HEK293 (cell line): ENCODE measurements at regions not wholly inside any gene's neighbourhood (a gene's known extent, or its start where the extent isn't known, plus 50 kb on each side); places are given as distances from the start of the nearest gene placed in this dataset.

ENCODE experiments used
- CTCF ChIA-PET: fragments of 350-600 bp; formaldehyde crosslinking; extraction: SDS; loops from one replicate; lab custom pipeline; 2021; ENCODE audit warnings: antibody characterized with exemption; lab: Yijun Ruan, JAX
- POLR2A ChIA-PET: fragments of 300-600 bp; formaldehyde crosslinking; extraction: SDS; loops from one replicate; lab custom pipeline; 2020; ENCODE audit warnings: antibody characterized with exemption, inconsistent platforms; lab: Yijun Ruan, JAX
- H3K27ac ChIP-seq: fragments of 200-500 bp; sonication (Bioruptor generic); 2 replicates; pipeline ENCODE4 v1.5.1; 2014; ENCODE audit warnings: low read depth, low read length, control low read depth, inconsistent platforms; ENCODE audit errors: extremely low read depth
- H3K36me3 ChIP-seq, 2 experiments: fragments of 200-500 bp in 1 of 2; sonication (Bioruptor generic) in 1 of 2; 1 replicate in 1 of 2; 2 replicates in 1 of 2; pipeline ENCODE4 v1.5.1; 2014 to 2017; ENCODE audit warnings: inconsistent platforms in 2 of 2, low read length in 2 of 2; ENCODE audit not compliant: control insufficient read depth in 2 of 2, insufficient read depth in 1 of 2
- H3K4me1 ChIP-seq: fragments of 200-500 bp; sonication (Bioruptor generic); 2 replicates; pipeline ENCODE4 v1.5.1; 2014; ENCODE audit warnings: mild to moderate bottlenecking, low read length, inconsistent platforms; ENCODE audit not compliant: control insufficient read depth, insufficient read depth
- H3K4me3 ChIP-seq: 2 replicates; pipeline ENCODE4 v1.5.1; 2011; ENCODE audit warnings: low read depth, mild to moderate bottlenecking, control low read depth, low read length, moderate library complexity
- H3K9me3 ChIP-seq: fragments of 200-500 bp; sonication (Bioruptor generic); 2 replicates; pipeline ENCODE4 v1.5.1; 2014; ENCODE audit warnings: low read depth, low read length, inconsistent platforms; ENCODE audit not compliant: control insufficient read depth, insufficient read depth
- HOXC10 ChIP-seq: sonication (generic); formaldehyde crosslinking; IDR thresholded peaks from 2 replicates; pipeline ENCODE4 v1.8.1; 2023; ENCODE audit warnings: mild to moderate bottlenecking, missing genetic modification reagents
- MZF1 ChIP-seq: fragments of 450-650 bp; formaldehyde crosslinking; IDR thresholded peaks from 2 replicates; pipeline ENCODE4 v1.5.1; 2017; ENCODE audit warnings: missing biosample characterization, missing genetic modification characterization, borderline replicate concordance
- PRDM1 ChIP-seq: fragments of 450-650 bp; formaldehyde crosslinking; IDR thresholded peaks from 2 replicates; pipeline ENCODE4; 2016; ENCODE audit warnings: missing biosample characterization, missing genetic modification characterization
- SALL2 ChIP-seq: fragments of 450-650 bp; formaldehyde crosslinking; IDR thresholded peaks from 2 replicates; pipeline ENCODE4 v1.5.0; 2017; ENCODE audit warnings: missing biosample characterization, mild to moderate bottlenecking, missing genetic modification characterization, borderline replicate concordance
- ZFP37 ChIP-seq: fragments of 450-650 bp; formaldehyde crosslinking; IDR thresholded peaks from 2 replicates; pipeline ENCODE4 v1.5.1; 2016; ENCODE audit warnings: missing biosample characterization, missing genetic modification characterization
- ZIC2 ChIP-seq: fragments of 450-650 bp; formaldehyde crosslinking; IDR thresholded peaks from 2 replicates; pipeline ENCODE4 v1.5.1; 2016; ENCODE audit warnings: missing biosample characterization, missing genetic modification characterization
- ZNF169 ChIP-seq: fragments of 450-650 bp; formaldehyde crosslinking; IDR thresholded peaks from 2 replicates; pipeline ENCODE4 v1.5.1; 2016; ENCODE audit warnings: missing biosample characterization, missing genetic modification characterization
- ZNF223 ChIP-seq: fragments of 450-650 bp; formaldehyde crosslinking; IDR thresholded peaks from 2 replicates; pipeline ENCODE4 v1.5.1; 2016; ENCODE audit warnings: missing biosample characterization, missing genetic modification characterization
- ZNF335 ChIP-seq: fragments of 450-650 bp; formaldehyde crosslinking; conservative IDR thresholded peaks from 2 replicates; pipeline ENCODE4 v1.5.1; 2016; ENCODE audit warnings: missing biosample characterization, missing genetic modification characterization
- ZNF404 ChIP-seq: fragments of 450-650 bp; formaldehyde crosslinking; IDR thresholded peaks from 2 replicates; pipeline ENCODE4 v1.5.1; 2017; ENCODE audit warnings: missing biosample characterization, missing genetic modification characterization
- ZNF423 ChIP-seq: fragments of 450-650 bp; formaldehyde crosslinking; IDR thresholded peaks from 2 replicates; pipeline ENCODE4 v1.5.1; 2016; ENCODE audit warnings: missing biosample characterization, missing genetic modification characterization
- ZNF529 ChIP-seq: fragments of 450-650 bp; formaldehyde crosslinking; IDR thresholded peaks from 2 replicates; pipeline ENCODE4 v1.5.1; 2017; ENCODE audit warnings: missing genetic modification characterization, missing biosample characterization; ENCODE audit not compliant: insufficient replicate concordance
- ZNF544 ChIP-seq: fragments of 450-650 bp; formaldehyde crosslinking; IDR thresholded peaks from 2 replicates; pipeline ENCODE4 v1.5.0; 2017; ENCODE audit warnings: missing biosample characterization, missing genetic modification characterization
- ZNF549 ChIP-seq: fragments of 450-650 bp; IDR thresholded peaks from 2 replicates; pipeline ENCODE4 v1.5.1; 2018; ENCODE audit warnings: missing biosample characterization, missing genetic modification characterization, mild to moderate bottlenecking, inconsistent platforms, moderate library complexity
- ZNF610 ChIP-seq: fragments of 450-650 bp; formaldehyde crosslinking; IDR thresholded peaks from 2 replicates; pipeline ENCODE4 v1.5.1; 2016; ENCODE audit warnings: missing biosample characterization, missing genetic modification characterization, borderline replicate concordance
- ZNF768 ChIP-seq: fragments of 450-650 bp; formaldehyde crosslinking; IDR thresholded peaks from 2 replicates; pipeline ENCODE4 v1.5.1; 2018; ENCODE audit warnings: missing biosample characterization, mild to moderate bottlenecking, missing genetic modification characterization
- ZNF837 ChIP-seq: fragments of 450-650 bp; formaldehyde crosslinking; IDR thresholded peaks from 2 replicates; pipeline ENCODE4 v1.5.1; 2016; ENCODE audit warnings: missing biosample characterization, missing genetic modification characterization
- TF ChIP-seq, protein P1 (sequence below): fragments of 450-650 bp; formaldehyde crosslinking; IDR thresholded peaks from 2 replicates; pipeline ENCODE4 v1.5.1; 2016; ENCODE audit warnings: missing biosample characterization, missing genetic modification characterization
- TF ChIP-seq, protein P2 (sequence below): fragments of 450-650 bp; formaldehyde crosslinking; IDR thresholded peaks from 2 replicates; pipeline ENCODE4 v1.5.1; 2016; ENCODE audit warnings: missing biosample characterization, missing genetic modification characterization
- TF ChIP-seq, protein P3 (sequence below): fragments of 450-650 bp; formaldehyde crosslinking; IDR thresholded peaks from 2 replicates; pipeline ENCODE4 v1.5.1; 2016; ENCODE audit warnings: missing biosample characterization, missing genetic modification characterization

DNA sequence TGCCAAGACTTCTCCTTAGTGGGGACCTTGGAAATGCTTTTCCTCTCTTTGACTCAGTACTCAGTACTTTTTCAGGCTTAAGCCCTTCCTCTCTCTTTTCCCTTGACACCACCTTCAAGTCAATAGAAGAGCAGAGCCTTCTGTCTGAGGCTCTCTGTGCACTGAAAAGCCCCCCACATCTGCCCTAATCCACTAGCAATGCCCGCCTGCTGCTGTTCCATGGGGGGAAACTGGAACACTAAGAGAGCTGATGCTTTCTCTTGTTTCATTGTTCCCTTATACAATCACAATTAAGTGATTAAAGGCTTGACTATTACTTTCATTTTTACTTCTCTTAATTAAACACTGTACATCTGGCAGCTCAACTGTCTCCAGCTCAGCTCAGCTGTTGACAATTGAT, 254.5 kb downstream of the SLITRK6 start:
- Histone ChIP-seq H3K36me3 (no peaks in the 10 kb centered on the region), H3K27ac (no peak overlapping the region), H3K9me3 (no peaks in the 10 kb centered on the region), H3K4me3 (no peak overlapping the region), H3K4me1 (no peaks in the 10 kb centered on the region)
- POLR2A ChIA-PET, result no interaction called here
- CTCF ChIA-PET, result interaction anchor here (0.6 kb wide), 1 partner anchor 63 kb away, joined by 3 read pairs; no protein-coding TSS in a partner anchor
- TF ChIP-seq MZF1 (no peak), ZNF335 (no peak), ZNF223 (tag by site-specific recombination) (no peak), HOXC10 (CRISPR knock-in tag) (no peak), ZNF610 (tag by site-specific recombination) (no peak), ZNF768 (tag by site-specific recombination) (no peak), ZNF404 (tag by site-specific recombination) (no peak), ZIC2 (tag by site-specific recombination) (no peak), ZNF837 (tag by site-specific recombination) (no peak)
- TF ChIP-seq, protein P1, sequence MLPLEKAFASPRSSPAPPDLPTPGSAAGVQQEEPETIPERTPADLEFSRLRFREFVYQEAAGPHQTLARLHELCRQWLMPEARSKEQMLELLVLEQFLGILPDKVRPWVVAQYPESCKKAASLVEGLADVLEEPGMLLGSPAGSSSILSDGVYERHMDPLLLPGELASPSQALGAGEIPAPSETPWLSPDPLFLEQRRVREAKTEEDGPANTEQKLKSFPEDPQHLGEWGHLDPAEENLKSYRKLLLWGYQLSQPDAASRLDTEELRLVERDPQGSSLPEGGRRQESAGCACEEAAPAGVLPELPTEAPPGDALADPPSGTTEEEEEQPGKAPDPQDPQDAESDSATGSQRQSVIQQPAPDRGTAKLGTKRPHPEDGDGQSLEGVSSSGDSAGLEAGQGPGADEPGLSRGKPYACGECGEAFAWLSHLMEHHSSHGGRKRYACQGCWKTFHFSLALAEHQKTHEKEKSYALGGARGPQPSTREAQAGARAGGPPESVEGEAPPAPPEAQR (tag by site-specific recombination), result no peak

DNA sequence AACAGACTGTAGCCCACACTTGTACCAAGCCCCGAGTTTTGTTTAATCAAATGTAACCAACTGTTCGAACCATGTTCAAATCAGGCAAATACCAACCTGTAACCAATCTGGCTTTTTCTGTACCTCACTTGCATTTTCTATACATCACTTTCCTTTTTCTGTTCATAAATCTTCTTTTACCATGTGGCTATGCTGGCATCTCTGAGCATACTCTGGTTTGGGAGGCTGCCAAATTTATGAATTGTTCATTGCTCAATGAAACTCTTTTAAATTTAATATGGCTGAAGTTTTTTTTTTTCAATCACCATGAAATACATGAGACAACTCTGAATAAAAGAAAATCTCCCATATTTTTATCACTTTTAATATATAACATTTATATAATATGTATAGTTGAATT, 256.1 kb downstream of the SLITRK6 start:
- Histone ChIP-seq H3K36me3 (no peaks in the 10 kb centered on the region), H3K4me3 (no peak overlapping the region), H3K4me1 (no peaks in the 10 kb centered on the region), H3K27ac (no peak overlapping the region), H3K9me3 (no peaks in the 10 kb centered on the region)
- POLR2A ChIA-PET, result no interaction called here
- CTCF ChIA-PET, result no interaction called here
- TF ChIP-seq ZNF169 (tag by site-specific recombination) (no peak), ZFP37 (tag by site-specific recombination) (no peak), ZNF223 (tag by site-specific recombination) (no peak), ZNF544 (tag by site-specific recombination) (no peak), ZNF549 (no peak), ZNF404 (tag by site-specific recombination) (no peak), SALL2 (tag by site-specific recombination) (no peak), ZNF423 (tag by site-specific recombination) (no peak), ZNF529 (tag by site-specific recombination) (no peak), PRDM1 (no peak)
- TF ChIP-seq, protein P2, sequence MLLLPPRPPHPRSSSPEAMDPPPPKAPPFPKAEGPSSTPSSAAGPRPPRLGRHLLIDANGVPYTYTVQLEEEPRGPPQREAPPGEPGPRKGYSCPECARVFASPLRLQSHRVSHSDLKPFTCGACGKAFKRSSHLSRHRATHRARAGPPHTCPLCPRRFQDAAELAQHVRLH (tag by site-specific recombination), result no peak
- TF ChIP-seq, protein P3, sequence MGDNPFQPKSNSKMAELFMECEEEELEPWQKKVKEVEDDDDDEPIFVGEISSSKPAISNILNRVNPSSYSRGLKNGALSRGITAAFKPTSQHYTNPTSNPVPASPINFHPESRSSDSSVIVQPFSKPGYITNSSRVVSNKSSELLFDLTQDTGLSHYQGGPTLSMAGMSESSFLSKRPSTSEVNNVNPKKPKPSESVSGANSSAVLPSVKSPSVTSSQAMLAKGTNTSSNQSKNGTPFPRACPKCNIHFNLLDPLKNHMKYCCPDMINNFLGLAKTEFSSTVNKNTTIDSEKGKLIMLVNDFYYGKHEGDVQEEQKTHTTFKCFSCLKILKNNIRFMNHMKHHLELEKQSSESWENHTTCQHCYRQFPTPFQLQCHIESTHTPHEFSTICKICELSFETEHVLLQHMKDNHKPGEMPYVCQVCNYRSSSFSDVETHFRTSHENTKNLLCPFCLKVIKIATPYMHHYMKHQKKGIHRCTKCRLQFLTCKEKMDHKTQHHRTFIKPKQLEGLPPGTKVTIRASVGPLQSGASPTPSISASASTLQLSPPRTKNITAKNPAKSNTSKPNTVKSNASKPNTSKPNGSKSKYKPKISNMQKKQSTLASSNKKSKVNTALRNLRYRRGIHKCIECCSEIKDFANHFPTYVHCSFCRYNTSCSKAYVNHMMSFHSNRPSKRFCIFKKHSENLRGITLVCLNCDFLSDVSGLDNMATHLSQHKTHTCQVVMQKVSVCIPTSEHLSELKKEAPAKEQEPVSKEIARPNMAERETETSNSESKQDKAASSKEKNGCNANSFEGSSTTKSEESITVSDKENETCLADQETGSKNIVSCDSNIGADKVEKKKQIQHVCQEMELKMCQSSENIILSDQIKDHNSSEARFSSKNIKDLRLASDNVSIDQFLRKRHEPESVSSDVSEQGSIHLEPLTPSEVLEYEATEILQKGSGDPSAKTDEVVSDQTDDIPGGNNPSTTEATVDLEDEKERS (tag by site-specific recombination), result no peak
